ENCODE measurements at regions not wholly inside any gene's neighbourhood (a gene's known extent, or its start where the extent isn't known, plus 50 kb on each side); places are given as distances from the start of the nearest gene placed in this dataset.
"Not testable (repeated sequence)": the region's sequence is repeated elsewhere in the genome, so short reads cannot be mapped to it uniquely, and the experiment has no call there.

DNA sequence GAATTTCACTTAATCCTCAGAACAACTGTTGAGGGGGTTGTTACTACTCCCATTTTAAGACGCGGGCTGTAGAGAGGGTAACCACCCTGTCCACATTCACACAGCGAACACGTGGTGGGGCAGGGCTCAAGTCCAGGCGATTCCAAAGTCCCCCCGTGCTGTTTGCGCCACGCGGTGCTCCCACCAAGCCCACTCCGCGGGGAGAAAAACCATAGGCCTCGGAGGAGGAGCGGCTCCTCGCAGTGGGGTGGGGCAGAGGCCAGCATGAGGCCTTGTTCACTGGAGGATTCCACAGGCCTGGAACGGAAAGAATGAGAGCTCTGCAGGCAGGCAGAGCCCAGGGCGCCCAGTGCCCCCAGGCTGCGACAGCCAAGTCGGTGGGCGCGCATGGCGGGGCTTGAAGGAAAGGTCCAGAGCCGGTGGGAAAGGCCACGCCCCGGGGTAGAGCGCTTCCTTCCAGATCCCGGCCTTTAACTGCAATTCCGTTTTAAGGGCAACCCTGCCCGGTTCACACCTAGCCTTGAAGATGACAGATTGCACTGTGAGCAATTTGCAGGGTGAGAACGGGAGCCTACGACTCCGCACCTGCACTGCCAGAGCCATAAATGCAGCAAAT lies 161.8 kb upstream of the TBL1XR1 start:
- DNase-seq = peak; percentile 53

DNA sequence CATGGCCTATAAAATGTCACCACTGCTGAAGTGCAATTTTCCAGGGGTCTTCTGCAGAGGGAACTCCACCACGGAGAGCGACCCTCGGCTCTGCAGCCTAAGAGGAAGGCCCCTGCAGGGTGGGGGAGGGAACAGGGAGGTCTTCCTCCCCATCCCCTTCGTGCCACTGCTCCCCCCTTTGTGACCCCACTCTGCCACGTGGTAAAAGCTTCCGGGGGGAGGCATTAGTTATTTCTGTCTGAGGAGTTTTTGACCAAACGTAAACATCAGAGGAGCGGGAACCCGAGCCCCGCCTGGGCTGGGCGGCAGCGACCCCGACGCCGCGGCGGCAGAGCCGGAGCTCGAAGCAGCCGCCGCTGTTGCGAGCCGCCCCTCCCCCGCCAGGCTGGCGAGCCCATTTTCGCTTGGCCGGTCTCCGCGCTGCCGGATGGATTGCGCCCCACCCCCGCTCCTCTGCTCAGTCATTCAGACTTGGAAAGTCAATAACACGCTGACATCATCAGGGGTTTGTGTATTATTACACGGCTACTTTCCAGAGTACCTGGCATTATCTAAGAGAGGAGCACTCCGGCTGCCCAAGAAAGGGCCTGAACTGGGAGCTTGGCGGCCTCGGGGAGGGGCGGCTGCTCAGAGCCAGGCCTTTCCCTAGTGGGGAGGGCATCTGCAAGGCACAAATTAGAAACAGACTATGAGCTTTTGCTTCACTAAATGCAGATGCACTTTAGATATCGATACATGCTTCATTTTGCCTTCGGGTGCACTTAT lies 162.5 kb upstream of the TBL1XR1 start:
- DNase-seq = peak; percentile 99

DNA sequence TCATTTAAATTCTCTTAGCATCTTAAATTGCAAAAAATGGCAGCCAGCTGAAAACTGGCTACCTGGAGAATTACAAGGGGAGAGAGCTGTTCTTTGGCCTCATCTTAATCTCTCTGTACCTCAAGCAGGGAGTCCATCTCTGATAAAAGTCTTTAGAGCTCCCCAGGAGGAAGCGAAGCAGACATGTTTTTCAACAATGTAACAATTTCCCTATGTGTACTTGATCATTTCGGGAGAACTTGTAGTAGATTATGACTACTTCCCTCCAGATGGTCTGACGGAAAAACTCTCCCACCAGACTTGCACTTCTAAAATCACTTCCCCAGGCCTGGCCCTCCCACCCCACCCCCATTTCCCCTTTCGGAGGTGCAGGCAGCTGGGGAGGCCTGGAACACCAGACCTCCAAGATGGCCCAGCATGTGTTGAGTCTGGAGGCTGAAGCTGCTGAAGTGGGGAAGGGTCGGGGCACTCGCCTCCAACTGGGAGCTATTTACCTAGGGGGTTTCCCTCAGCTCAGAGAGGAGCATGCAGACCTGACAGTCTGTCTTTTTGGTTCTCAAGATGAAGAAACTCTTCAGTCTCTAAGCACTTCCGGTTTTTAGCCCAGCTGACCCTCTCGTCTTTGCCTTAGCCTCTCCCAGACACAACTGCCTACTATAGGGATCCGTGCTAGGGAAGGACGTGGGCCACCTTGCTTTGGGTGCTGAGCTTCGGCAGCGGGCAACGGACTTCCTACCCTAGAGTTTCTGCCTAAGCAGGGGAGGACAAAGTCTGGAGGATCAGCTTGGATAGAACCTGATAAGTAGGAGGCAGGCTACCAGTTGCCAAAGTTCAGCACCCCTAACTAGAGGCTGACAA lies 164.0 kb upstream of the TBL1XR1 start:
- DNase-seq = no peak

DNA sequence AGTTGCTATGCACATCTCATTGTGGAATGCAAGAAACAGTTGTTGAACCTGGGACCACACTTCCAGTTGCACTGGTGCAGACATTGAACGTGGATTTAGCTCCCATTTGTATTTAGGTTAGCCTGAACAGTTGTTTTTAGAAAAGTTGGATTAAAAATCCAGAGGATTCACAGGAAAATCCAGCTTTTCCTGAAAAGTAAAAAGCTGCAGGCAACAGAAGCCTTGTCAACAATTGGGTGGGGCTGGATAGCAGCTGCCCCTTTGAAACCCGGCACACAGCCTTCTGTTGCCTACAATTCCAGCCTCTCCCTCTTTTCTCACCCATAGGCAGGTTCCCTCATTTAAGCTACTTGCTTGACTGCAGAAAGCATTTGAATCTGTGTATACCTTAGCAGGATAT lies 165.3 kb upstream of the TBL1XR1 start:
- no peak for DNase-seq

DNA sequence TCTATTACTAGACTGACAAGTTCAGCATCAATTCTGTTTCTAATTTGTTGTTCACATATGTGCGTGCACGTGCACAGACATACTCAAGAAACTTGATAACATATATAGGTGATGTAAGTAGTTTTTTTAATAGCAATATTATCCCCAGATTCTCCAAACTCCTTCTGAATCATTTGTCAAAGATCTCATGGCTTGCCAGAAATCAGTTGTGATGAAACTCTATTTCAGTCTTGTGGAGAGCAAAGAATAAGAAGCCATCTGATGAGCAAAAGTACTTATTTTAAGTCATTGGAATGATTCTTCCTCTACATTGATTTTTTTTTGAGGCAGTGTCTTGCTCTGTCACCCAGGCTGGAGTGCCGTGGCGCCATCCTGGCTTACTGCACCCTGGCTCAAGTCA lies 167.0 kb upstream of the TBL1XR1 start:
- no peak for DNase-seq

DNA sequence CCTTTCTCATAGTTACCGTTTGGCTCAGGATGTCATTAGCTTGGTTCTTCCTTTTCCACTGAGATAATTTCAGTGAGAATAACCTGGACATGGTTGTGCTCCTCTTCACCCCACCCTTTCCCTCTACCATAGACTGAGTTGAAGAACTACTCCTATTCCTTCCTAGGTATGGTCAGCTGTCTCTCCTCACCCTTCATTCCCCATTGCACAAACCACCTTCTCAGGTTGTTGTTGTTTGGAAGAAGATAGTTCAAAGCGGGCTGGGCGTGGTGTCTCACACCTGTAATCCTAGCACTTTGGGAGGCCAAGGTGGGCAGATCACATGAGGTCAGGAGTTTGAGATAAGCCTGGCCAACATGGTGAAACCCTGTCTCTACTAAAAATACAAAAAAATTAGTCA lies 168.0 kb upstream of the TBL1XR1 start:
- not testable (repeated sequence) for DNase-seq

DNA sequence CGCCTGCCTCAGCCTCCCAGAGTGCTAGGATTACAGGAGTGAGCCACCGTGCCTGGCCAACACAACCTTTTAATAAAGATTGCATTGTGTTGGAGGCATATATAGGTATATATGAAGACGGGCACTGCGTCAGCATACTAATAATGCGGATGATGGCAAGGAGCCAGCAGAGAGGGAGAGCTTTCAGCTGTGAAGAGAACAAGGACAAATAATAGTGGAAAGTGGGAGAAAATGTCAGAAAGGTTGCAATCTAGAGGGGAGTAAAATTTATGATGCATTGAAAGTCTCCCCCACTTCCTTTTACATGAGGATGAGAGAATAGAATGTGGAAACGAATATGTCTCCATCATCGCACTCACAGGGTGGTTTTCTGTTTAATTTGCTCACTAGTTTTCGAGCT lies 170.5 kb upstream of the TBL1XR1 start:
- DNase-seq = no peak

DNA sequence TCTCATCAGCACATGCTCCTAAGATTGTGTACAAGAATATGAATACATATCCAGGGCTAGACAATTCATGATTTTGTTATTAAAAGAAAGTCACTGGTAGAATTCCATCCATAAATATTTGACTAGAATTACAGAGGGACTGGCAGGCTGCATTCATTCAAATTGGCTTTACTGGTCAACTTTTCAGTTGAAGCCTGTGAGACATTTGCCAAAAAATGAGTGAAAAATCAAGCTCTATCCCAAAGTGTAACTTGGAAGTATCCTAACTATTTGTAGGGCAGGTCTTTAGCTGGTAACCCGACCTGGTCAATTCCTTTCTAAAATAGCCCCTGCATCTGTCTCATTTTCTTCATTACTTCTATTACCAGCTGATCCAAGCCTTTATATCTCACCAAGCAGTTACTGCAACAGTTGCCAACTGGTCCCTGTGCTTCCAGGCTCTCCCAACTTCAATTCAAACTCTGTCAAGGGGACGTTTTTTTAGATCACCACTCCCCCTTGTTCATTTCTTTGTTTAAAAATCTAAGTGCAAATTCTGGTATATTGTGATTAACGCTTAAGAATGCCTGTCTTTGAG lies 173.1 kb upstream of the TBL1XR1 start:
- no peak for DNase-seq

DNA sequence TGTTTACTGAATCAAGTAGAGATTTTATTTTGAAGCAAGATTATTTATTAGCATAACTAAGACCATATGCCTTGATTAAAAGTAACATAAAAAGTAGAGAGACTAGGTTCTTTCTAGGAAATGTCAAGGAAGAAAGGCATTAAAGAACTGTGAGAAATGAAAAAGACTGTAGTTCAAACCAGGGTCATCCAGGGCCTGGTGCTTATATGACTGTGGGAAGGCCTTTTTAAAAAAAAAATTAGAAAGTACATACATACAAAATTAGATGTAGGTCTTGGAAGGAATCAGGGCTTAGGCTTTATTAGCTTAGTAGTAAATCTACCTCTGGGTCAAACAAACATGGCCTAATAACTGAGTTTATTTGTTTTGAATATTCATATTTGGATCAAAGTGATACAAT lies 173.9 kb upstream of the TBL1XR1 start:
- no peak for DNase-seq

DNA sequence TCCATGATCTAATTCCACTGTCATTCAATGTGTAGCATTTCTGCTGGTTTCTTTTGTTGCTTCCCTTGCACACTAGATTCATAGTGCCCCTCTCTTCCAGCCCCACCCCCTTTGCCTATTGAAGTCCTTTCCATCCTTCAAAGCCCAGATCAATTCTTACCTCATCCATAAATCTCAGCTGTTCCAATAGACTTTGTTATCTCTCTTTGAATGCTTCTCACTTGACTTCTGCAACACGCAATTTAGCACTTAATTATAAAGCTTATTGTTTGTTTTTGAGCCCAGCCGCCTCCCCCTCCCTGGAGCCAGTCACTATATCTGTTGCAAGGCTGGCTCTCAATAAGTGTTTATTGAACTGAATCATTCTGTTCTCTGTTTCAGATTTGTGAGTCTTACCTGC lies 174.6 kb upstream of the TBL1XR1 start:
- DNase-seq = peak; percentile 97

DNA sequence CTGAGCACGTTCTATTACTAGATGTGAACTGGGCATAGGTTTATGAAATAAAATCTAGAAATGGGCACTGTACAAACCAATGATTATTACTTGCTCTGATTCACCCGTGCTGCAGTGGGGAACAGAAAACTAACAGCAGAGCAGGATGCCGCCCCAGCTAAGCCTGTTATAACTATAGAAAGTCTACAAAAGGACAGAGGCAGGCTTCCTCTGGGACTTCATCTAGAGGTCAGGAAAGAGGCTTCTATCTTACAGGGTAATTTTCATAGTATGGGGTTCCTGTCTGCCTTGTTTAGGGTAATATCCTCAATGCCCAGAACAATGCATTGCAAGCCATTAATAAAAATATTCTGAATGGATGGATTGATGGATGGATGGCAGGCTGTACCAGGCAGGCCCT lies 177.0 kb upstream of the TBL1XR1 start:
- DNase-seq = no peak

DNA sequence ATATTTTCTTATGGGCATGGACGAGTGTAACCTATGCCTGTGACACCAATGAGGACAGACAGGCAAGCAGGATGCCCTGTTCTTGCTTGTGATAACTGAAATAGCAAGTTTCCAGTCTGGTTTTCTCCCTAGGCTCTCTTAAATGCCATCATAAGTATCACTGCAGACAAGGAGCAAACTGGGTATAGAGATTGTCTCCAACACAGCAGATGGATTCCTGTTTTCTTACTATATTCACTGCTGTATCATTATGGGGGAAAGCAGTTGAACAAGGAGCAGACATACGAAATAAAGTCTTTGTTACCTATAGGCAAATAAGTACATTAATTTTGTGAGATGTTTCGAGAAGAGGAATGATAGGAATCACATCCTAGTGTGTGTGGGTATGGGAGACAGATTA lies 178.0 kb upstream of the TBL1XR1 start:
- DNase-seq = no peak

DNA sequence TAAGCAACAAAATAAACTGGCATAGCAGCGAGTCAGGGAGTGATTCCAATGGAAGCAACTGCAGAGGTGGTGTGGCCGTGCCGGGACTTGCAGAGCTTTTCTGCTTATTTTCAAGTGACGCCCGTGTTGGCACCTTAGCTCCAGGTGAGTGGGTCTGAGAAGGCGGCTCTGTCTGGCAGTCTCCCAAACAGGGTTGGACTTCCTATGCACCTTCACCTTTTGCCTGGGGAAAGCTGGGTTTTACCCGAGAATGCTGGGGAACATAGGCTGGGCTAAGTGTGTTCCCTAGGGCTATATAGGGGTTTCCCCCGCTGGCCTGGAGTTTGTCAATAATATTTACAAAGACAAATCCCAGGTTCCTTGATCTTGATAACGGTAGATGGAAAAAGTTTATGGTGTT lies 179.9 kb upstream of the TBL1XR1 start:
- no peak for DNase-seq

DNA sequence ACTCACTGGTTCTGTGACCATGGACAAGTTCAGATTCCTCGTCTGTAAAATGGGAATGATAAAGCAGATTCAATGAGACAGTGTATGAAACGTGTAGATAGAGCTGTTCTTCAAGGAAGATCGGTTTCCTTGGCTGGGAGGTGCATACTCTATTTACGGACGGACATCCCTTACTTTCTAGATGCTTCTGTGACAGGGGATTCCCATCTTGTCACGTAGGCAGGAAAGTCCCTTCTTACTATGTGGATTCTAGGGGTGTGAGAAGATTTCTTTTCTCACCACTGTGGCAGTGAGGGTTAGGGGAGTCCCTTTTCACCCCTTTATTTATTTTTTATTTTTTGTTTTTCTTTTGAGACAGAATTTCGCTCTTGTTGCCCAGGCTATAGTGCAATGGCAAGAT lies 180.9 kb upstream of the TBL1XR1 start:
- no peak for DNase-seq

DNA sequence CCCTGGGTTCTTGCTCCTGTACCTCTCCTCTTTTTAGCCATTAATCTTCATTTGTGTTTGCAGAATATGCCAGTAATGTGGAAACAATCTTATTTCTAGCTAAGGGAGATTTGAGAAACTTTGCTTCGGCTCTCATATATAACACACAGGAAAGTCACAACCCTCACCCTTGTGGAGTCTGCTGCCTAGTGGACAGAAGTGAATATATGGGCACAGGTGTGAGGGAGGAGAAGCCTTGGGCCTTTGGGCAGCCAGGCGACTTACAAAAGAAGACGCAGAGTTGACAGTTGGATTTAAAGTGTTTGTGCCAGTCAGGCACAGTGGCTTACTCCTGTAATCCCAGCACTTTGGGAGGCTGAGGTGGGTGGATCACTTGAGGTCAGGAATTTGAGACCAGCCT lies 181.8 kb upstream of the TBL1XR1 start:
- DNase-seq = no peak

DNA sequence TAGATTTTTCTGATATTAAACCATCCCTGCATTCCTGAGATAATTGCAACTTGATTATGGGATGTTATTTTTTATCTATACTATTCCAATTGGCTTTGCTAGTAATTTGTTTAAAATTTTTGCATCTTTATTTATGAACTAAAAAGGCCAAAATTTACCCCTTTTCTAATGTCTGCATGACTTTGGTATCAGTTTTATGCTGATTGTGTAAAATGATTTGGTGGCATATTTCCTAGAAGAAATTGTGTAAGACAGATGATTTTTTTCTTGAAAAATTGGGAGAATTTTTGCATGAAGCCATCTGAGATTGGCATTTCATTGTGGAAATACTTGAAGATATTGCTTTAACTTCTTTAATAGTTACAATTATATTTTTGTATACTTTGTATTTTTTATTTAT lies 183.8 kb upstream of the TBL1XR1 start:
- no peak for DNase-seq

DNA sequence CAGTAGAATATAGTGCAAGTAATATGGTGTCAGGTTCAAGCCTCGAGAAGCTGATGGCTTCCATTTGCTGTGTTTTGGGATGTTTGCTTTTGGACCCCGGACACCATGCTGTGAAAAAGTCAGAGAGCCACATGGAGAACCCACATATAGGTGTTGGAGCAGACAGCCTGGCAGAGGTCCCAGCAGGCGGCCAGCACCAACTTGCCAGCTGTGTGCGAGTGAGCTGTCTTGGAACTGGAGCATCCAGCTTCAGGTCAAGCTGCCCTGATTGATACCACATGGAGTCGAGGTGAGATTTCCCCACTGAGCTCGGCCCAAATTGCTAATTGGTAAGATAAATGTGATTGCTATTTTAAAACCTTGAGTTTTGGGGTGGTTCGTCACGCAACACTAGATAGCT lies 185.7 kb upstream of the TBL1XR1 start:
- no peak for DNase-seq

DNA sequence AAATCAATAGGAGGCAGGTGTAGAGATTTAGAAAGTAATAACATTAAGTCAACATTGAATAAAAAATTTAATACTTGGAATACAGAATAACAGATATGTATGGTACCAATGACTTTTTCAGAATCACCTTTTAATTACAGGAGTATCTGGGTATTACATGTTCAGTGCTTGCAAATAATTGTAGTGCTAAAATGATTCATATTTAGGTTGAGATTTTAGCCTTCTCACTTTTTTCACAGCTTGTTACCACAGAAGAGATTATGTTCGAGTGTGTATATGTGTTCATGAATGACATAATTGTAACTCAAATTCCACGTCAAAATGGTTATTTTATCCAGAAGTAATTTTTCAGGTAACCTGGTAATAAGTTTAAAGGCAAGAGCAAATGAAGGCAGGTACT lies 187.9 kb upstream of the TBL1XR1 start:
- DNase-seq = no peak

DNA sequence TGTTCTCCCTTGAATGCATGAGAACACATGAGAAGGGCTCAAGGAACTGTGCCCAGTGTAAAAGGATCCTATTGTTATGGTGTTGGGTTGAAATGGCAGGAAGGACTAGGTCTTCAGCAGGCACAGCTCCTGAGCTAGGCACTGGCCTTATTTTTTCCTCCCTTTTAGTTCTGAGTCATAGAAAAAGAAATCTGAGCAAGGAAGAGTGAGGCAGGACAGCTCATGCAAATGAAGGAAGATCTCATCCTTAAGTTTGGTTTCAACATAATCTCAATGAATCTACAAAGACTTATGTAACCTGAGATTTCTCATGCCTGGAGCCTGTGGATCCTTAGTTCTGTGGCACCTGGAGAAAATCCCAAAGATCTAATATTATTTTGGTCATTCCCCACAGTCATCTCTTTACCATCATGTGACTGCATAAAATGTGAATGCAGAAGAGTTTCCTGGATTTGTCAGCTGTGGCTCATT lies 188.6 kb upstream of the TBL1XR1 start:
- no peak for DNase-seq

DNA sequence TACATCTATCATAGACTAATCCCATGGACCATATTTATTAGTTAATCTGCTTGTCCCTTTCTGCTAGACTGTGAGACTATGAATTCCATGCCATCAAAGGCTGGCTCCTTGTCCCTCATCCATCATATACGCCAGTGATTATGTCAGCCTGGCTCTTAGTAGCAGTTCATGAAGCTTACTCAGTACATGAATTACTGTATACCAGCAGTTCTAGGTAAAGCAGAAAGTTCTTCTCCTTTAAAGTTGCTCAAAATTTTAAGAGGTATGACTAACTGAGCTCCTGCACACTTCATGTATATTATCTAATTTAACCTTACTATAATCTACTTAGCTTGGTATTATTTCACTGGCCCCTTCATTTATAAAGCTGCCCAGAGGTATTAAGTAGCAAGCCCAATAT lies 190.9 kb upstream of the TBL1XR1 start:
- no peak for DNase-seq

DNA sequence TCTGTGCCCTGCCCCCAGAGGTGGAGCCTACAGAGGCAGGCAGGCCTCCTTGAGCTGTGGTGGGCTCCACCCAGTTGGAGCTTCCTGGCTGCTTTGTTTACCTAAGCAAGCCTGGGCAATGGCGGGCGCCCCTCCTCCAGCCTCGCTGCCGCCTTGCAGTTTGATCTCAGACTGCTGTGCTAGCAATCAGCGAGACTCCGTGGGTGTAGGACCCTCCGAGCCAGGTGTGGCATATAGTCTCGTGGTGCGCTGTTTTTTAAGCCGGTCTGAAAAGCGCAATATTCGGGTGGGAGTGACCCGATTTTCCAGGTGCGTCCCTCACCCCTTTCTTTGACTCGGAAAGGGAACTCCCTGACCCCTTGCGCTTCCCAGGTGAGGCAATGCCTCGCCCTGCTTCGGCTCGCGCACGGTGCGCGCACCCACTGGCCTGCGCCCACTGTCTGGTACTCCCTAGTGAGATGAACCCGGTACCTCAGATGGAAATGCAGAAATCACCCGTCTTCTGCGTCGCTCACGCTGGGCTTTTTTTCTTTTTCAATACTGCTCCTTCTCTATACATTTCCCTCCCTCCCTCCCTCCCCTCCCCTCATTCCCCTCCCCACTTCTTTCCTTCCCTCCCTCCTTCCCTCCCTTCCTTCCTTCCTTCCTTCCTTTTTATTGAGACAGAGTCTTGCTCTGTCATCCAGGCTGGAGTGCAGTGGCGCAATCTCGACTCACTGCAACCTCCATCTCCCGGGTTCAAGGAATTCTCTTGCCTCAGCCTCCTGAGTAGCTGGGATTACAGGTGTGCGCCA lies 197.1 kb upstream of the TBL1XR1 start:
- not testable (repeated sequence) for DNase-seq

DNA sequence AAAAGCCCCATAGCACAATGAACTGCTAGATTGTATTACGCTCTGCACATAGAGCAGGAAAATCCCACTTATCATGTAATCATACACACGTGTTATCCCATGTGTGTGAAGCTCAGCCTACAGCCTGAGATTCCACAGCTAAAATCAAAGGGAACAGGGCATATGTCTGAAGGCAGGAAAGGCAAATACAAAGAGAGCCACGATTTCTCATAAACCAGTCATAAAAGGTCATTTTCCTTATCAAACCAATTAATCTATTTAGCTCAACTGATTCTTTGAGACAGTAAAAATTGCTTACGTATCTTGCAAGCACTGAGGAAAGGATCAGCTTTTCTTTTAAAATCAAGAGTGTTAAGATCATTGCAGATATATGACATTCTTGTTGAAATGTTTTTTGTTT lies 199.5 kb upstream of the TBL1XR1 start:
- no peak for DNase-seq

DNA sequence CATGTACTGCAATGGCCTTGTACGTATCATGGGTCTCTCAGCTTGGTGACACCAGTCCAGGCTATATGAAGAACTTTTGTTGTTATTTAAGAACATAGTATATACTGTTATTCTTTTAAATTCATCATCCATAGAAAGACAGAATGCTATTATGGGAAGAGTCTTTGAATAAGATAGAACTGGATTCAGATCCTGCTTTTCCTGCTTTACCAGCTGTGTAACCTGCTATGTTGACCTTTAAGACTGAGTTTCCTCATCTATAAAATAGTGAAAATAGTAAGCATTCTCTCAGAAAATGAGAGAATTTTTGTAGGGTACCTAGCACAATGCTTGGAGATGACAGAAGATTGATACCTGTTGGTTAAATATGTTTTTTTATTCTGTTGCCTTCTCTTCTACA lies 204.1 kb upstream of the TBL1XR1 start:
- no peak for DNase-seq

Data from DMS153 (cell line).